HG03025 (cell line): ENCODE measurements at regions not wholly inside any gene's neighbourhood (a gene's known extent, or its start where the extent isn't known, plus 50 kb on each side); places are given as distances from the start of the nearest gene placed in this dataset.

Experiments
- ATAC-seq: cut with Tn5 transposase; IDR thresholded peaks from one replicate; pipeline ENCODE4 v1.9.1; 2021; ENCODE audit warnings: mild to moderate bottlenecking, moderate library complexity; ENCODE audit not compliant: unreplicated experiment, low FRiP score

GRCh38 chr4:120977435-120977997 is 55.0 kb upstream of the PRDM5 start:
- ATAC-seq = peak; percentile 87

- ATAC-seq = no peak
These were observed 50.7 kb upstream of the PRDM5 start for GRCh38 chr4:120973207-120973606.
